Spleen (tissue), 7 donors: ENCODE measurements at regions not wholly inside any gene's neighbourhood (a gene's known extent, or its start where the extent isn't known, plus 50 kb on each side); places are given as distances from the start of the nearest gene placed in this dataset.

Experiments used
- CTCF ChIP-seq, 11 experiments: fragments of 200-600 bp in 7 of 11; fragments of 450-650 bp in 4 of 11; sonication (generic) in 4 of 11; IDR thresholded peaks in 8 of 11; conservative IDR thresholded peaks in 3 of 11; 1 replicate in 7 of 11; 2 replicates in 4 of 11; pipeline versions ENCODE4 v1.4.0 to v1.8.0; 2016 to 2021; ENCODE audit warnings: antibody characterized with exemption in 11 of 11, inconsistent platforms in 4 of 11, mild to moderate bottlenecking in 1 of 11
- POLR2A ChIP-seq, 3 donors: fragments of 450-650 bp; IDR thresholded peaks; one replicate each; pipeline ENCODE4 v1.5.1; 2017; ENCODE audit warnings: antibody characterized with exemption in 3 of 3, mild to moderate bottlenecking in 1 of 3
- POLR2AphosphoS5 ChIP-seq, 3 donors: sonication (generic); formaldehyde crosslinking; IDR thresholded peaks; one replicate each; pipeline ENCODE4 v1.5.1; 2017; ENCODE audit warnings: antibody characterized with exemption in 3 of 3
- donor health status: DM: no; HTN: no; CAD: no; lungs with moderate emphysema.
- donor health status: DM: no; HTN: no; CAD: no.
- donor health status: DM: no; HTN: no; CAD: no.

- TF ChIP-seq CTCF (IDR thresholded peaks at IDR 0.05 in 8 of 11, conservative IDR thresholded peaks at IDR 0.05 in 3 of 11) (no peak), POLR2AphosphoS5 (IDR thresholded peaks at IDR 0.05) (no peak), POLR2A (IDR thresholded peaks at IDR 0.05) (no peak)
Observed at GRCh38 chr7:17498230-17498629, 199.8 kb downstream of the AHR start.
